ENCODE measurements at regions not wholly inside any gene's neighbourhood (a gene's known extent, or its start where the extent isn't known, plus 50 kb on each side); places are given as distances from the start of the nearest gene placed in this dataset.

GRCh38 chr3:170784406-170784805 lies 85.6 kb downstream of the RPL22L1 start:
- DNase-seq (ENCODE audit: low read depth in 1 of 2, low spot score in 1 of 2): no peak

GRCh38 chr3:170780955-170781354 lies 89.0 kb downstream of the RPL22L1 start:
- no peak for DNase-seq (ENCODE audit: low read depth in 1 of 2, low spot score in 1 of 2)

GRCh38 chr3:170780471-170780870 lies 89.5 kb downstream of the RPL22L1 start:
- no peak for DNase-seq (ENCODE audit: low read depth in 1 of 2, low spot score in 1 of 2)

GRCh38 chr3:170778240-170779217 lies 91.5 kb downstream of the RPL22L1 start:
- DNase-seq (ENCODE audit: low read depth in 1 of 2, low spot score in 1 of 2): no peak

- DNase-seq (ENCODE audit: low read depth in 1 of 2, low spot score in 1 of 2): no peak
These were observed 92.5 kb downstream of the RPL22L1 start for GRCh38 chr3:170777564-170777926.

GRCh38 chr3:170776887-170777563 lies 93.0 kb downstream of the RPL22L1 start:
- DNase-seq (ENCODE audit: low read depth in 1 of 2, low spot score in 1 of 2): no peak

GRCh38 chr3:170773682-170774425 lies 96.1 kb downstream of the RPL22L1 start:
- DNase-seq (ENCODE audit: low read depth in 1 of 2, low spot score in 1 of 2): no peak

- DNase-seq (ENCODE audit: low read depth in 1 of 2, low spot score in 1 of 2): no peak
These were observed 97.8 kb downstream of the RPL22L1 start for GRCh38 chr3:170772175-170772574.

- no peak for DNase-seq (ENCODE audit: low read depth in 1 of 2, low spot score in 1 of 2)
These were observed 101.6 kb downstream of the RPL22L1 start for GRCh38 chr3:170768334-170768801.

GRCh38 chr3:170767576-170767941 lies 102.4 kb downstream of the RPL22L1 start:
- no peak for DNase-seq (ENCODE audit: low read depth in 1 of 2, low spot score in 1 of 2)

GRCh38 chr3:170766823-170767575 lies 103.0 kb downstream of the RPL22L1 start:
- no peak for DNase-seq (ENCODE audit: low read depth in 1 of 2, low spot score in 1 of 2)

- DNase-seq (ENCODE audit: low read depth in 1 of 2, low spot score in 1 of 2): no peak
These were observed 103.7 kb downstream of the RPL22L1 start for GRCh38 chr3:170766253-170766652.

- no peak for DNase-seq (ENCODE audit: low read depth in 1 of 2, low spot score in 1 of 2)
These were observed 104.4 kb downstream of the RPL22L1 start for GRCh38 chr3:170765419-170766078.

GRCh38 chr3:170764017-170764416 lies 106.0 kb downstream of the RPL22L1 start:
- no peak for DNase-seq (ENCODE audit: low read depth in 1 of 2, low spot score in 1 of 2)

- DNase-seq (ENCODE audit: low read depth in 1 of 2, low spot score in 1 of 2): no peak
These were observed 107.9 kb downstream of the RPL22L1 start for GRCh38 chr3:170762064-170762463.

- DNase-seq (ENCODE audit: low read depth in 1 of 2, low spot score in 1 of 2): no peak
These were observed 108.9 kb downstream of the RPL22L1 start for GRCh38 chr3:170761103-170761502.

GRCh38 chr3:170760174-170760526 lies 109.8 kb downstream of the RPL22L1 start:
- no peak for DNase-seq (ENCODE audit: low read depth in 1 of 2, low spot score in 1 of 2)

- no peak for DNase-seq (ENCODE audit: low read depth in 1 of 2, low spot score in 1 of 2)
These were observed 110.4 kb downstream of the RPL22L1 start for GRCh38 chr3:170759511-170760173.

GRCh38 chr3:170757038-170757437 lies 113.0 kb downstream of the RPL22L1 start:
- DNase-seq (ENCODE audit: low read depth in 1 of 2, low spot score in 1 of 2): no peak

- no peak for DNase-seq (ENCODE audit: low read depth in 1 of 2, low spot score in 1 of 2)
These were observed 115.7 kb downstream of the RPL22L1 start for GRCh38 chr3:170754311-170754693.
